A549 (cell line): ENCODE measurements at regions not wholly inside any gene's neighbourhood (a gene's known extent, or its start where the extent isn't known, plus 50 kb on each side); places are given as distances from the start of the nearest gene placed in this dataset.

Experiments used
- BHLHE40 ChIP-seq: IDR thresholded peaks from 2 replicates; pipeline ENCODE4 v1.6.1; 2012; ENCODE audit warnings: low read depth, low read length, inconsistent platforms
- CBX2 ChIP-seq: fragments of 200-600 bp; sonication (generic); IDR thresholded peaks from 2 replicates; pipeline ENCODE4 v1.6.1; 2016; ENCODE audit warnings: low read depth, mild to moderate bottlenecking, borderline replicate concordance
- CEBPB ChIP-seq, 2 experiments: fragments of >200 bp in 1 of 2; sonication (Bioruptor Twin) in 1 of 2; formaldehyde crosslinking in 1 of 2; IDR thresholded peaks; 2 replicates each; pipeline ENCODE4 v1.6.1; 2012 to 2016
- EP300 ChIP-seq, 2 experiments: fragments of >200 bp; sonication (Bioruptor Twin); formaldehyde crosslinking; IDR thresholded peaks; 2 replicates in 1 of 2; 3 replicates in 1 of 2; pipeline ENCODE4 v1.6.1; 2016 to 2017
- JUN ChIP-seq, 2 experiments: fragments of >200 bp; sonication (Bioruptor Twin); formaldehyde crosslinking; IDR thresholded peaks; 2 replicates in 1 of 2; 3 replicates in 1 of 2; pipeline ENCODE4 v1.6.1; 2016 to 2017
- JUNB ChIP-seq: fragments of >200 bp; sonication (Bioruptor Twin); formaldehyde crosslinking; IDR thresholded peaks from 2 replicates; pipeline ENCODE4 v1.6.1; 2016
- MYC ChIP-seq: IDR thresholded peaks from 2 replicates; pipeline ENCODE4 v1.6.1; 2012; ENCODE audit warnings: mild to moderate bottlenecking, inconsistent platforms, low read length, improper control_type of control experiment, borderline replicate concordance
- PHF8 ChIP-seq: fragments of 200-600 bp; sonication (generic); IDR thresholded peaks from 2 replicates; pipeline ENCODE4 v1.6.1; 2016; ENCODE audit warnings: low read depth, mild to moderate bottlenecking, antibody characterized with exemption, moderate library complexity, borderline replicate concordance
- POLR2A ChIP-seq: IDR thresholded peaks from 2 replicates; pipeline ENCODE4 v1.6.1; 2012; ENCODE audit warnings: mild to moderate bottlenecking, low read length
- RAD21 ChIP-seq, 2 experiments: fragments of >200 bp in 1 of 2; sonication (Bioruptor Twin) in 1 of 2; formaldehyde crosslinking in 1 of 2; IDR thresholded peaks in 1 of 2; conservative IDR thresholded peaks in 1 of 2; 2 replicates in 1 of 2; 3 replicates in 1 of 2; pipeline ENCODE4 v1.6.1; 2012 to 2018; ENCODE audit warnings: inconsistent platforms in 1 of 2
- ZFP36 ChIP-seq: fragments of 450-650 bp; IDR thresholded peaks from 2 replicates; pipeline ENCODE4 v1.6.1; 2014; ENCODE audit warnings: borderline replicate concordance; ENCODE audit not compliant: partially characterized antibody
- TF ChIP-seq, protein P1 (sequence below): fragments of >200 bp; sonication (Bioruptor Twin); formaldehyde crosslinking; IDR thresholded peaks from 3 replicates; pipeline ENCODE4 v1.5.1; 2016
- TF ChIP-seq, protein P2 (sequence below): fragments of 200-600 bp; sonication (generic); IDR thresholded peaks from 2 replicates; pipeline ENCODE4 v1.6.1; 2016; ENCODE audit warnings: antibody characterized with exemption, mild to moderate bottlenecking, moderate library complexity

DNA sequence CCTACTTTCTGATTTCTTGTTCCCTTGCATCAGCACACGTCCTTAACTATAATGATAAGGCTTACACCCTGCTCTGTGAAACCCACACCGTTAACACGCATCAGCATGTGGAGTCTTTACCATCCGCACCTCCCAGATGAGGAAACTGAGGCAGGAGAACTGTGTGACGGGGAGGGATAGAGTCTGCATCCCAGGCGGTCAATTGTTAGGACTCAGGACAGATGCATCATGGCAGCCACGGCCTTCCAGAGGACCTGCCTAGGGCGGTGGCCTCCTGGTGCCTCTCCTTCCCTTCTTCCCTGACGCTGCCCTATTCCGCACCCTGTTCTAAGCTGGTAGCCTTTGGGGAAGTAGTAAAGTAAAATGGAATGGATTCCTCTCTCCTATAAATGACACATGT lies 326.0 kb downstream of the TEX29 start:
- no peak for TF ChIP-seq EP300 (IDR thresholded peaks at IDR 0.05)
- TF ChIP-seq, protein P1, sequence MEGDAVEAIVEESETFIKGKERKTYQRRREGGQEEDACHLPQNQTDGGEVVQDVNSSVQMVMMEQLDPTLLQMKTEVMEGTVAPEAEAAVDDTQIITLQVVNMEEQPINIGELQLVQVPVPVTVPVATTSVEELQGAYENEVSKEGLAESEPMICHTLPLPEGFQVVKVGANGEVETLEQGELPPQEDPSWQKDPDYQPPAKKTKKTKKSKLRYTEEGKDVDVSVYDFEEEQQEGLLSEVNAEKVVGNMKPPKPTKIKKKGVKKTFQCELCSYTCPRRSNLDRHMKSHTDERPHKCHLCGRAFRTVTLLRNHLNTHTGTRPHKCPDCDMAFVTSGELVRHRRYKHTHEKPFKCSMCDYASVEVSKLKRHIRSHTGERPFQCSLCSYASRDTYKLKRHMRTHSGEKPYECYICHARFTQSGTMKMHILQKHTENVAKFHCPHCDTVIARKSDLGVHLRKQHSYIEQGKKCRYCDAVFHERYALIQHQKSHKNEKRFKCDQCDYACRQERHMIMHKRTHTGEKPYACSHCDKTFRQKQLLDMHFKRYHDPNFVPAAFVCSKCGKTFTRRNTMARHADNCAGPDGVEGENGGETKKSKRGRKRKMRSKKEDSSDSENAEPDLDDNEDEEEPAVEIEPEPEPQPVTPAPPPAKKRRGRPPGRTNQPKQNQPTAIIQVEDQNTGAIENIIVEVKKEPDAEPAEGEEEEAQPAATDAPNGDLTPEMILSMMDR: no peak
- no peak for TF ChIP-seq JUN (IDR thresholded peaks at IDR 0.05)
- TF ChIP-seq MYC: no peak
- TF ChIP-seq POLR2A: no peak
- no peak for TF ChIP-seq JUNB
- TF ChIP-seq, protein P2, sequence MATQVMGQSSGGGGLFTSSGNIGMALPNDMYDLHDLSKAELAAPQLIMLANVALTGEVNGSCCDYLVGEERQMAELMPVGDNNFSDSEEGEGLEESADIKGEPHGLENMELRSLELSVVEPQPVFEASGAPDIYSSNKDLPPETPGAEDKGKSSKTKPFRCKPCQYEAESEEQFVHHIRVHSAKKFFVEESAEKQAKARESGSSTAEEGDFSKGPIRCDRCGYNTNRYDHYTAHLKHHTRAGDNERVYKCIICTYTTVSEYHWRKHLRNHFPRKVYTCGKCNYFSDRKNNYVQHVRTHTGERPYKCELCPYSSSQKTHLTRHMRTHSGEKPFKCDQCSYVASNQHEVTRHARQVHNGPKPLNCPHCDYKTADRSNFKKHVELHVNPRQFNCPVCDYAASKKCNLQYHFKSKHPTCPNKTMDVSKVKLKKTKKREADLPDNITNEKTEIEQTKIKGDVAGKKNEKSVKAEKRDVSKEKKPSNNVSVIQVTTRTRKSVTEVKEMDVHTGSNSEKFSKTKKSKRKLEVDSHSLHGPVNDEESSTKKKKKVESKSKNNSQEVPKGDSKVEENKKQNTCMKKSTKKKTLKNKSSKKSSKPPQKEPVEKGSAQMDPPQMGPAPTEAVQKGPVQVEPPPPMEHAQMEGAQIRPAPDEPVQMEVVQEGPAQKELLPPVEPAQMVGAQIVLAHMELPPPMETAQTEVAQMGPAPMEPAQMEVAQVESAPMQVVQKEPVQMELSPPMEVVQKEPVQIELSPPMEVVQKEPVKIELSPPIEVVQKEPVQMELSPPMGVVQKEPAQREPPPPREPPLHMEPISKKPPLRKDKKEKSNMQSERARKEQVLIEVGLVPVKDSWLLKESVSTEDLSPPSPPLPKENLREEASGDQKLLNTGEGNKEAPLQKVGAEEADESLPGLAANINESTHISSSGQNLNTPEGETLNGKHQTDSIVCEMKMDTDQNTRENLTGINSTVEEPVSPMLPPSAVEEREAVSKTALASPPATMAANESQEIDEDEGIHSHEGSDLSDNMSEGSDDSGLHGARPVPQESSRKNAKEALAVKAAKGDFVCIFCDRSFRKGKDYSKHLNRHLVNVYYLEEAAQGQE: no peak
- no peak for TF ChIP-seq CEBPB (IDR thresholded peaks at IDR 0.05)
- TF ChIP-seq CBX2: no peak
- TF ChIP-seq RAD21 (conservative IDR thresholded peaks at IDR 0.05 in 1 of 2, IDR thresholded peaks at IDR 0.05 in 1 of 2): no peak
- TF ChIP-seq ZFP36: no peak
- TF ChIP-seq PHF8: no peak
- no peak for TF ChIP-seq BHLHE40
